Fibroblast of lung (primary cell): ENCODE measurements at regions not wholly inside any gene's neighbourhood (a gene's known extent, or its start where the extent isn't known, plus 50 kb on each side); places are given as distances from the start of the nearest gene placed in this dataset.

ENCODE experiments used
- EZH2 ChIP-seq: IDR thresholded peaks from 2 replicates; pipeline ENCODE4 v1.5.1; 2012; ENCODE audit warnings: low read length, control low read depth, mild to moderate bottlenecking; ENCODE audit errors: missing control alignments
- TF ChIP-seq, protein P1 (sequence below), 2 donors: IDR thresholded peaks in 1 of 2; conservative IDR thresholded peaks in 1 of 2; 1 replicate in 1 of 2; 2 replicates in 1 of 2; pipeline ENCODE4 v1.5.1; 2011 to 2012; ENCODE audit warnings: low read length in 2 of 2, control low read depth in 1 of 2, inconsistent platforms in 1 of 2, low read depth in 1 of 2, mild to moderate bottlenecking in 1 of 2

DNA sequence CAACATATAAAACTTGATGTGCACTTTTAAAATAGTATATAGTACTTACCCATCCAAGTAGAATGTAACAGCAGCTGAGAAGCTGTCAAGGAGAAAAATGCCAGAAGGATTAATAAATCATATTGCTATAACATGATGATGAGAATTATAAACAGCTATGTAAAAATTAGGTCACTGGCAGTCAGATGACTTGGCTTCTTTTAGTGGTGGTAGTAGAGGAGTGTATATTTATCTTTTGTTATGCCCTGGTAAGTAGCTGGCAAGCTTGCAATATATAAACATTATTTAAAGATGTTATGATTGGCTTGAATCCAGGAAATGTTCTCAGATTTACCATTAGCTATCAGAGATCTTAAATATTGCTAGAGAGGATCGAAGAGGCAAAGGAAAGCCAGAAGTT is 471.0 kb upstream of the MGAT4C start:
- TF ChIP-seq, protein P1, sequence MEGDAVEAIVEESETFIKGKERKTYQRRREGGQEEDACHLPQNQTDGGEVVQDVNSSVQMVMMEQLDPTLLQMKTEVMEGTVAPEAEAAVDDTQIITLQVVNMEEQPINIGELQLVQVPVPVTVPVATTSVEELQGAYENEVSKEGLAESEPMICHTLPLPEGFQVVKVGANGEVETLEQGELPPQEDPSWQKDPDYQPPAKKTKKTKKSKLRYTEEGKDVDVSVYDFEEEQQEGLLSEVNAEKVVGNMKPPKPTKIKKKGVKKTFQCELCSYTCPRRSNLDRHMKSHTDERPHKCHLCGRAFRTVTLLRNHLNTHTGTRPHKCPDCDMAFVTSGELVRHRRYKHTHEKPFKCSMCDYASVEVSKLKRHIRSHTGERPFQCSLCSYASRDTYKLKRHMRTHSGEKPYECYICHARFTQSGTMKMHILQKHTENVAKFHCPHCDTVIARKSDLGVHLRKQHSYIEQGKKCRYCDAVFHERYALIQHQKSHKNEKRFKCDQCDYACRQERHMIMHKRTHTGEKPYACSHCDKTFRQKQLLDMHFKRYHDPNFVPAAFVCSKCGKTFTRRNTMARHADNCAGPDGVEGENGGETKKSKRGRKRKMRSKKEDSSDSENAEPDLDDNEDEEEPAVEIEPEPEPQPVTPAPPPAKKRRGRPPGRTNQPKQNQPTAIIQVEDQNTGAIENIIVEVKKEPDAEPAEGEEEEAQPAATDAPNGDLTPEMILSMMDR (conservative IDR thresholded peaks at IDR 0.05 in 1 of 2, IDR thresholded peaks at IDR 0.05 in 1 of 2; ENCODE audit: low read depth in 1 of 2, low read length in 2 of 2) = no peak
- TF ChIP-seq EZH2 = no peak
